T-helper 2 cell (primary cell): ENCODE measurements at regions not wholly inside any gene's neighbourhood (a gene's known extent, or its start where the extent isn't known, plus 50 kb on each side); places are given as distances from the start of the nearest gene placed in this dataset.
"Not testable (repeated sequence)": the region's sequence is repeated elsewhere in the genome, so short reads cannot be mapped to it uniquely, and the experiment has no call there.

Source experiments
- DNase-seq, 5 experiments: peaks; one replicate each; pipeline versions ENCODE4 v3.0.0 to v3.0.0-alpha.2; 2012 to 2022

DNA sequence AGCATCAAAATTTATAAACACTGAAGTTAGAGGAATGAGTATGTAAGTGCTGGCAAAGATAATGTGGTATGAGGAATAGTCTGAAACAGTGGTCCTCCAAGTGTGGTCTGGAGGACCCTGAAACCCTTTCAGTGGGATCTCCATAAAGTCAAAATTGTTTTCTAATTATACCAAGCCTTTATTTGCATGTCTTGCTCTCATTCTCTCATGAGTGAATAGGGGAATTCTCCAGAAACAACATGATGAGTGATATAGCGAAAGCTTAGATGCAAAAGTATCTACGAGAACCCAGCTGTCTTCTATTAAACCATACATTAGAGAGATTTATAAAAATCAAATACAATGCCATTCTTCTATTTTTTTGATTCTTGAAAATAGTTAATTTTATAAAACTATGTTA, 145.0 kb upstream of the RAG2 start:
- peak in 1 of 5 experiments; percentile 48 for DNase-seq

DNA sequence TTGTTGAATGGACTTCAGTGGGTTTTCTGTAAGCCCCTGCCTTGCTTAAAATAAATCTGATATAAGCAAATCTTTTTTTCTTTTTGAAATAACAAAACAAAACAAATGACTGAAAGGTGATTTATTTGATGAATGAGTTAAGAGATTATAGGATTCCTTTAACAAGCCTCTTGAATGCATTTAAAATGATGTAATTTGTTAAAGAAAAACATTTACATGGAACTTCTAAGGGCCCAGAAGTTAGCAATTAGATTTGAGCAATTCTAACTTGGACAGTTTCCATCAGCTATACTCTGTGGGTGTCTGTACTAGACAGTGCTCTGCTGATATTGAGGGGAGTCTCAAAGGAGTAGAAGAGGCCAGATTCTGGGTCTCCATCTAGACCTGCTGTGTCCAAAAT, 143.5 kb upstream of the RAG2 start:
- DNase-seq, result no peak

DNA sequence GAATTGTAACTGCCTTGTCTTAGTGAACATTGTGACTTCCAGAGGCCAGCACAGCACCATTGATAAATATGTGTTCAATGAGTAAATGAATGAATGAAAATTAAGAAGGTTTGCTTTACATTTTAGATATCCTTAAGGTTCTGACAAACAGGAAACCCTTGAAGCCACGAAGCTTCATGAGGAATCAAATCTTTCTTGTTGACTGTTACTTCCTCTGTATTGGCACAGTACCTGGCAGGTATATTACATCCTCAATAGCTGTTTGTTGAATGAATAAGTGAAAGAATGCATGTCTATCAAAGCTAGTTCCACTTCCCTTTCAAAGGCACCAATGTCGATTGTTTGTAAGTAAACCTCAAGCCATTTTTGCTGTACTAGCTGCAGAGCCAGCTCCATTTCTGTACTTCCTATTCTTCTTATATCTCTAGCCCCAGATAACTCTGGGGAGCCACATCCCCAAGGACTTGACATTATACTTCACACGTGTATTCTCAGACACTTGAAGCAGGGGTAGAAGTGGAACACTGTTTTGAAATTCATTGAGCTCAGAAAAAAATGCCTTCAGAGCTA, 140.3 kb upstream of the RAG2 start:
- DNase-seq, result peak in 1 of 5 experiments; percentile 25

DNA sequence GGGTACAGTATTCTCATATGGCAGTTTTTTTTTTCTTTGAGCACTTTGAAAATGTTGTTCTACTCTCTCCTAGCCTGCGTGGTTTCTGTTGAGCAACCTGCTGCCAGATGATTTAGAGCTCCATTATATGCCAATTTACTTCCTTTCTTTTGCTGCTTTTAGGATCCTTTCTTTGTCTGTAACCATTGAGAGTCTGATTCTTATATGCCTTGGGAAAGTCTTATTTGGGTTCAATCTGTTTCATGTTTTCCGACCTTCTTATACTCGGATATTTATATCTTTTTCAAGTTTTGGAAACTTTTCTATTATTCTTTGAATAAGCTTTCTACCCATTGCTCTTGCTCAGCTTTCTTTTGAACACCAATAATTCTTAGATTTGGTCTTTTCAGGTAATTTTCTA, 138.1 kb upstream of the RAG2 start:
- DNase-seq, result no peak

DNA sequence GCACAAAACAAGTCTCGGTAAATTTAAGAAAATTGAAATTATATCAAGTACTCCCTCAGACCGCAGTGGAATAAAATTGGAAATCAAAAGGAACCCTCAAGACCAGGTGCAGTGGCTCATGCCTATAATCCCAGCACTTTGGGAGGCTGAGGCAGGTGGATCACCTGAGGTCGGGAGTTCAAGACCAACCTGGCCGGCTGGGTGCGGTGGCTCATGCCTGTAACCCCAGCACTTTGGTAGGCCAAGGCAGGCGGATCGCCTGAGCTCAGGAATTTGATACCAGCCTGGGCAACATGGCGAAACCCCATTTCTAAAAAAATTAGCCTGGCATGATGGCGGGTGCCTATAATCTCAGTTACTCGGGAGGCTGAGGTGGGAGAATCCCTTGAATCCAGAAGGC, 135.7 kb upstream of the RAG2 start:
- not testable (repeated sequence) for DNase-seq

DNA sequence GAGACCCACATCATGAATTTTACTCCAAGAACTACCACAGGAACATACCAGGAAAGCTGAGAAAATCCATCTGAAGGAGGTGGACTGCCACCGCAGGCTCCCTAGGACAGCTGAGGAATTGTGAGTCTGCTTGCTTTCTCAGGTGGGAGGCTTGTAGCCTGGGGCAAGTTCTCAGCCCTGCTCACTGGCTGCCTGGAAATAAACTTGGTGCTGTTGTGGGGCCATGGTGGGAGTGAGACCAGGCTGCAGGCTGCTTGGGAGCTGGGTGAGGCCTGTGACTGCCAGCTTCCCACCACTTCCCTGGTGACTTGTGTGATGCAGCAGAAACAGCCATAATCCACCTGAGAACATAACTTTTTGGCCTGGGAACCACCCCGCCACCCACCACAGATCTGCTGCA, 132.7 kb upstream of the RAG2 start:
- DNase-seq, result no peak

DNA sequence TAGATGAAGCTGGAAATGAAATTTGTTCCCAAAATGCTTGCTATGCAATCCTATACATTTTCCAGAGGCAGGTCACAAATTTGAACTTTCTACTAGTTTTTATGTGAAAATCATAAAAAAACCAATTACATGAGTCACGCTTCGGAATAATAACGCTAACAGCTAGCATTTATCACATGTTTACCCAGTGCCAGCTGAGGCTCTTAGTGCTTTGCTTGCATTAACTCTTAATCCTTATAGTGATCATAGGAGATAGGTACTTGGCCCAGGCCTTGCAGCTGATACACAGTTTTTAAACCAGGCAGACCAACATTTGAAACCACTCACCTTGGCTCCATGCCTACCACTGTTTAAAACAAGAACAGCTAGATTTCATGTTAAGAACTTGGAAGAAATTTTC, 131.8 kb upstream of the RAG2 start:
- no peak for DNase-seq

DNA sequence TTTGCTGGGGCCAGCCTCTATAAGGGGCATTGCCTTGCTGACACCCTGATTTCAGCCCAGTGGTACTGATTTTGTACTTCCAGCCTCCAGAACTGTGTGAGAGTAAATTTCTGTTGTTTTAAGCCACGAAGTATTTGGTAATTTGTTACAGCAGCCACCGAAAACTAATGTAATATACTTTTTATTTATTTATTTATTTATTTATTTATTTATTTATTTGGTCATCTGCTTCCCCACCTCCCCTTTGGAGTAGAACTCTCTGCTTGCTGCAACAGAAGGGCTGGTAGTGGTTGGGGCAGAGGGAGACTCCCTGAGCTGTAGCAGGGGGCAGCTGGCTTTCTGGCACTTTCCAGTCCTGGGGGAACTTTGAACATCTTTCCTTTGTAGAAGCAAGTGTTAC, 128.4 kb upstream of the RAG2 start:
- no peak for DNase-seq

DNA sequence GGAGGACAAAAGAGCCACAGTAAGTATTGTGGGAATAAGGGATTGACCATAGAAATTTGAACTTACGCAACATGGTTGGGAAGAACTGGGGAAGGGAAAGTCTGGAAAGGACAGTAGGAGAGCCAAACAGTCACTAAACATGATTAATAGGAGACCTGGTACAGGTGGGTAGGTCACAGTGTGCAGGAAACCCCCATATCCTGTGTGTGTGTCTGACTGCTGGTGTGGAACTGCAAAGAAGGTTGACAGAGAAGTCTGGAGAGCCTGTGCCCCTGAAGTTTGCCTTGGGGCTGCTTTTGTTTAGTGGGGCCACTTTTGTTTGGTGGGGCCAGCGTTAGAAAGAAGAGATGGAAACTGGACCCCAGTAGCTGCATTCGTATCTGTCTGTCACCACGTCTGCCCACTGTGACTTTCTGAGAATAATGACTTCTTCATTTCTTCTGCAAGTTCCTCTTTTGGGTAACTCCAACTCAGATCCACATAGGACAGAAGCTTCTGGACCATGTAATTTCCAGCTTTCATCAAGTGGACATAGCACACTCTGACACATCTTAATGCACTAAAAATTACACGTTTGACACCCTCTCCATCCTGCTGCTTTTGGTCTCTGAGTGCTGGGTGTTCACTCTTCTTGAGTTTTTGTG, 126.8 kb upstream of the RAG2 start:
- DNase-seq, result no peak

DNA sequence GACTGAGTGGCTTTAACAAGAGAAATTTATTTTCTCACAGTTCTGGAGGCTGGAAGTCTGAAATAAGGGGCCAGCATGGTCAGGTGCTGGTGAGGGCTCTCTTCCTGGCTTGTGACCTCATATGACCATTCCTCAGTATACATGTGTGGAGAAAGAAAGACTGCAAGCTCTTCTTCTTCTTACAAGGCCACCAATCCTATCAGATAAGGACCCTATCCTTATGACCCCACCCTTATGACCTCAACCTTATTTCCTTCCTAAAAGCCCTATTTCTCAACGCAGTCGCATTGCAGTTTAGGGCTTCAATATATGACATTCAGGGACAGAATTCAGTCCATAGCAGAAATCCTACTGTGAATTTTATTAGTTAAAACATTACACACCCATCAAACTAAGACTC, 124.4 kb upstream of the RAG2 start:
- no peak for DNase-seq

DNA sequence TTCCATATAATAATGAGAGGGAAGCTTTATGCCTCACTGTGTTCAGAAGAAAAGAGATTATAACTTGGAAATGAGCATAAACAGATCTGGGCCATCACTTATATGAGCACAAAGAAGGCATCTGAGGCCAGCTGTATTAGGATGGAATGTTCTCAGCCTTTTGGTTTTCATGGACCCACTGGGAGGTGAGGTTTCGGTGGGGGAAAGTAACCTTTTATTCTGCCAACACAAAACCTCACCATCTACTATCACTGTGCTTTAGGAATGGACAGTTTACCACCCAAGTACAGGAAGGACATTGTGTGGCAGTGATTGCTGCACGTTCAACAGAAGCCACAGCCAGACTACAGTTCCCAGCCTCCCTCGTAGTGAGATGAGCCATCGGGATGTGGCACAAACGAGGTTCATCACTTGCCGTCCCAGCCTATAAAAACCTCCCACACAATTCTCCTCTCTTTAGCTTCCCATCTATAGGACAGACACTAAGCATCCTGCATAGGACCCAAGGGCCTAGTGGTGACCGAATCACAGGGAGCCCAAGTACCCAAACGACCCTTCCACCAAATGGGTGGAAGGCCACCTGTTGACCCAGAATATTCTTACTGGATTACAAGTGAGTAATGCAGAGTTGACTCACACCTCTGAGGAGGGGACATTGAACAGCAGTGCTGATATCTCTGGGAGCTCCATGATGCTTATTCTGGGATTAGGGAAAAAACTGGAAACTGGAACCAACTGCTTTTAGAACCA, 121.5 kb upstream of the RAG2 start:
- no peak for DNase-seq

DNA sequence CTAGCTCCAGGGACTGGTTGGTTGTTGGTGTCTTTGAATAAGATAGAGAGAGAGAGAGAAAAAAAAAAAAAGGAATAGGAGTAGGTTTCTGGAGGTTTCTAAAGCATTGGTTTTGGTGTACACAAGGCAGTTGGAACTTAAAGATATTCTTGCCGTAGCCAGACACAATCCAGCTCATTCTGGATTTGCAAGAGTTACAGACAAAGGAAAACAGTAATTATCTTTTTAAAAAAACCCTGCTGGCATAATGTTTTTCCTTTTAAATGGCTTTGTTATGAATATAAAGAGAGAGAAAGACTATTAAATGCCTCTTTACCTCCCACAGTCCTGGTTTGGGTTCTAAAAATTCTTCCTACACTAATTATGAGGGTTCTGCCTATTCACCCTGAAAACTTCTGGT, 120.4 kb upstream of the RAG2 start:
- DNase-seq, result no peak

DNA sequence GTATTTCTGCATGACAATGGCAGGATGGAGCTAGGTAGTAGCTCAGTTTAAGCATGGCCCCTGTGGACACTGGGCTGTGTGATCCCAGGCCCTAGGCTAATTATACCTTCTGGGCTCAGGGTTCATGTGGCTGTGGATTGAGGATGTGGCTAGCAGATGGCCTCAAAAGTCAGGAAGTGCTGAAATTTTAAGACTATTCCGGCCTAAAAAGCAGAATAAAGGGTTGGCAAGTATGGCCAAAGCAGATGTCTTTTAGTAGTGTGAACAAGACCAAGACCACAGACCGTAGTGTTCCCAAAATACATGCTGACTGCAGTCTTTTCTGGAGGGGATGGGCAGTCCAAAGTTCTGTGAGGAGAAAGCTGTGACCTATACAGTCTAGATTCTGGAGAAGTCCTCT, 115.7 kb upstream of the RAG2 start:
- no peak for DNase-seq

DNA sequence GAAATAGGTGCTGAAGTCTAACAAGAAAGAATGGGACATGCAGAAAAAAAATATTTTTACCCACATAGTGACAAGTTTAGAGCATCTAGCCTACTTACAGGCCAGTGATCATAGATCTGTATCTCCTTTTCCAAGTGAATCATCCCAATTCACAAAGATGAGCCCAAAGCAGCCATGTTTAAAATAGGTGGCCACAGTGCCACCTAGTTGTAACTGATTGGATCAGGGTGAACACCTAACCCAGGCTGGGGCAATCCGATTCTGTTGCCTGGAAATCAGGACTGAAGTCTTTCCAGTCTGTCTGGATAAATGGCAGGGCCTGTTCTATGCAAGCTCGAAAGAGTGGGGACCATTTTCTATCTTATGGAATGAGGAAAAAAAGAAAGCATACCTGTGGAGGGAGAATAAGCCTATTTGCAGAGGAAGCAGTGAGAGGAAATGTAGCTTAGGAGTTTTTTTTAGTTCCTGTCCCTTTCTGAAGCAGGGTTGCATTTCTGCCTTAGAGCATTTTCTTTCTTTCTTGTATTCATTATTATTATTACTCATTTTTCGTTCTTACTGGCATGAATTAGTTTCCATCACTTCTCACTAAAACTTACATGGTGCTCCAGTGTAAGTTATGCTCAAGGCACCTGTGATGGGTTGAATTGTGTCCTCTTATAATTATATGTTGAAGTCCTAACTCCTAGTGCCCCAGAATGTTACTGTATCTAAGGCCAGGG, 113.2 kb upstream of the RAG2 start:
- DNase-seq, result no peak
